HG03469 (cell line): ENCODE measurements at regions not wholly inside any gene's neighbourhood (a gene's known extent, or its start where the extent isn't known, plus 50 kb on each side); places are given as distances from the start of the nearest gene placed in this dataset.

Experiments
- ATAC-seq: cut with Tn5 transposase; IDR thresholded peaks from one replicate; pipeline ENCODE4 v1.9.1; 2021; ENCODE audit warnings: mild to moderate bottlenecking, moderate library complexity, moderate number of reproducible peaks; ENCODE audit not compliant: unreplicated experiment

- no peak for ATAC-seq
Measured at GRCh38 chr10:78523453-78523852, 489.8 kb downstream of the RPS24 start.

- ATAC-seq, result no peak
Measured at GRCh38 chr10:78524342-78524741, 490.7 kb downstream of the RPS24 start.

GRCh38 chr10:78524941-78525340 lies 491.3 kb downstream of the RPS24 start:
- ATAC-seq, result no peak

- ATAC-seq, result no peak
Measured at GRCh38 chr10:78526347-78526746, 492.7 kb downstream of the RPS24 start.

GRCh38 chr10:78527296-78527695 lies 493.6 kb downstream of the RPS24 start:
- no peak for ATAC-seq

- ATAC-seq, result no peak
Measured at GRCh38 chr10:78528749-78529204, 495.1 kb downstream of the RPS24 start.

GRCh38 chr10:78529262-78529661 lies 495.6 kb downstream of the RPS24 start:
- no peak for ATAC-seq

GRCh38 chr10:78531088-78531487 lies 497.4 kb downstream of the RPS24 start:
- ATAC-seq, result no peak

- ATAC-seq, result no peak
Measured at GRCh38 chr10:78532480-78533042, 498.9 kb downstream of the RPS24 start.

- no peak for ATAC-seq
Measured at GRCh38 chr10:78533098-78533497, 499.4 kb downstream of the RPS24 start.

- ATAC-seq, result no peak
Measured at GRCh38 chr10:78533776-78534175, 500.1 kb downstream of the RPS24 start.

- ATAC-seq, result no peak
Measured at GRCh38 chr10:78535716-78536218, 502.1 kb downstream of the RPS24 start.

GRCh38 chr10:78537018-78537417 lies 503.4 kb downstream of the RPS24 start:
- no peak for ATAC-seq

- ATAC-seq, result no peak
Measured at GRCh38 chr10:78539247-78539766, 505.6 kb downstream of the RPS24 start.

- no peak for ATAC-seq
Measured at GRCh38 chr10:78540355-78541076, 506.9 kb downstream of the RPS24 start.

GRCh38 chr10:78541481-78542140 lies 507.9 kb downstream of the RPS24 start:
- ATAC-seq, result no peak

- no peak for ATAC-seq
Measured at GRCh38 chr10:78542141-78542489, 508.5 kb downstream of the RPS24 start.

- no peak for ATAC-seq
Measured at GRCh38 chr10:78542521-78542920, 508.9 kb downstream of the RPS24 start.

- ATAC-seq, result no peak
Measured at GRCh38 chr10:78543031-78543748, 509.5 kb downstream of the RPS24 start.

- ATAC-seq, result no peak
Measured at GRCh38 chr10:78543749-78544362, 510.2 kb downstream of the RPS24 start.
